B cell (primary cell): ENCODE measurements at regions not wholly inside any gene's neighbourhood (a gene's known extent, or its start where the extent isn't known, plus 50 kb on each side); places are given as distances from the start of the nearest gene placed in this dataset.

Experiments
- ATAC-seq: fragments of 200-7000 bp; cut with Tn5 transposase; one replicate; pipeline ENCODE4 v1.10.0; 2021; ENCODE audit warnings: low read depth, mild to moderate bottlenecking, moderate number of reproducible peaks, moderate library complexity
- CTCF ChIA-PET: fragments of 350-600 bp; sonication (Branson Sonifier 250); formaldehyde crosslinking; loops from one replicate; lab custom pipeline; 2021; ENCODE audit warnings: antibody characterized with exemption, inconsistent platforms; lab: Charles Lee
- POLR2A ChIA-PET: fragments of 350-600 bp; sonication (Branson Sonifier 250); formaldehyde crosslinking; loops from one replicate; lab custom pipeline; 2021; ENCODE audit warnings: antibody characterized with exemption; lab: Charles Lee
- DNase-seq: peaks from one replicate; pipeline ENCODE4 v3.0.0; 2013
- H2AFZ ChIP-seq: 2 replicates; pipeline ENCODE4 v1.6.1; 2012; ENCODE audit warnings: mild to moderate bottlenecking, low read depth, low read length; ENCODE audit not compliant: insufficient read depth, poor library complexity, severe bottlenecking
- H3K27ac ChIP-seq, 2 donors: 1 replicate in 1 of 2; 2 replicates in 1 of 2; pipeline ENCODE4 v1.5.1; 2012 to 2013; ENCODE audit warnings: low read length in 2 of 2, mild to moderate bottlenecking in 2 of 2, moderate library complexity in 1 of 2
- H3K27me3 ChIP-seq, 4 experiments: fragments of 200-600 bp in 1 of 4; sonication (generic) in 1 of 4; replicated peaks in 1 of 4; 1 replicate in 2 of 4; 2 replicates in 2 of 4; pipeline versions ENCODE4 v1.6.1 to v1.7.0; 2013 to 2016; ENCODE audit warnings: low read length in 3 of 4, mild to moderate bottlenecking in 2 of 4, mixed read lengths in 1 of 4, moderate library complexity in 1 of 4; ENCODE audit not compliant: insufficient read depth in 4 of 4, control insufficient read depth in 3 of 4; ENCODE audit errors: control extremely low read depth in 1 of 4
- H3K36me3 ChIP-seq, 2 experiments: replicated peaks in 1 of 2; 1 replicate in 1 of 2; 2 replicates in 1 of 2; pipeline versions ENCODE4 v1.6.1 to v1.7.1; 2013; ENCODE audit warnings: low read length in 1 of 2; ENCODE audit not compliant: insufficient read depth in 2 of 2, control insufficient read depth in 1 of 2; ENCODE audit errors: control extremely low read depth in 1 of 2, extremely low read depth in 1 of 2
- H3K4me1 ChIP-seq, 2 donors: fragments of 200-600 bp in 1 of 2; sonication (generic) in 1 of 2; 1 replicate in 1 of 2; 2 replicates in 1 of 2; pipeline versions ENCODE4 v1.5.1 to v1.6.1; 2013 to 2017; ENCODE audit warnings: low read length in 2 of 2; ENCODE audit not compliant: control insufficient read depth in 2 of 2, insufficient read depth in 2 of 2
- H3K4me2 ChIP-seq: replicated peaks from 2 replicates; pipeline ENCODE3; 2012; ENCODE audit warnings: mild to moderate bottlenecking, low read depth, low read length; ENCODE audit not compliant: poor library complexity, severe bottlenecking
- H3K4me3 ChIP-seq, 5 experiments: fragments of 200-600 bp in 1 of 5; sonication (generic) in 1 of 5; 1 replicate in 3 of 5; 2 replicates in 2 of 5; pipeline versions ENCODE4 v1.5.1 to v1.7.0; 2011 to 2016; ENCODE audit warnings: low read length in 4 of 5, mild to moderate bottlenecking in 4 of 5, low read depth in 2 of 5, control low read depth in 1 of 5, moderate library complexity in 1 of 5; ENCODE audit not compliant: insufficient read depth in 1 of 5; ENCODE audit errors: control extremely low read depth in 1 of 5, extremely low read depth in 1 of 5
- H3K79me2 ChIP-seq: fragments of 200-600 bp; sonication (generic); one replicate; pipeline ENCODE4 v1.6.0; 2016; ENCODE audit warnings: low read length; ENCODE audit not compliant: control insufficient read depth, insufficient read depth
- H3K9ac ChIP-seq: fragments of 200-600 bp; sonication (generic); 2 replicates; pipeline ENCODE4 v1.6.1; 2017; ENCODE audit warnings: mild to moderate bottlenecking, low read length, moderate library complexity
- H3K9me3 ChIP-seq, 3 donors: one replicate each; pipeline versions ENCODE4 v1.6.1 to v1.7.1; 2013; ENCODE audit warnings: low read length in 2 of 3; ENCODE audit not compliant: control insufficient read depth in 2 of 3, insufficient read depth in 1 of 3; ENCODE audit errors: control extremely low read depth in 1 of 3
- H4K20me1 ChIP-seq: 2 replicates; pipeline ENCODE4 v1.6.0; 2012; ENCODE audit warnings: mild to moderate bottlenecking, low read length; ENCODE audit not compliant: insufficient read depth, control insufficient read depth, poor library complexity, severe bottlenecking
- H3K27ac Mint-ChIP-seq: one replicate; pipeline ENCODE4 v1.8.0; 2021; ENCODE audit warnings: mixed read lengths
- H3K27me3 Mint-ChIP-seq: one replicate; pipeline ENCODE4 v1.8.0; 2021; ENCODE audit warnings: mixed read lengths
- H3K4me1 Mint-ChIP-seq: one replicate; pipeline ENCODE4 v1.8.0; 2021; ENCODE audit warnings: mixed read lengths
- H3K4me3 Mint-ChIP-seq: one replicate; pipeline ENCODE4 v1.8.0; 2021; ENCODE audit warnings: mixed read lengths
- H3K9me3 Mint-ChIP-seq: one replicate; pipeline ENCODE4 v1.8.0; 2022; ENCODE audit warnings: mixed read lengths; ENCODE audit not compliant: insufficient read depth
- CTCF ChIP-seq: fragments of 200-600 bp; IDR thresholded peaks from one replicate; pipeline ENCODE4 v1.8.0; 2022; ENCODE audit warnings: antibody characterized with exemption, mild to moderate bottlenecking
- EZH2 ChIP-seq: IDR thresholded peaks from 2 replicates; pipeline ENCODE4 v1.6.1; 2012; ENCODE audit warnings: borderline replicate concordance, low read depth, mild to moderate bottlenecking, moderate library complexity, low read length; ENCODE audit not compliant: insufficient read depth, poor library complexity, severe bottlenecking
- WGBS: methylation state at CpG from one replicate; pipeline ENCODE4 v1.1.5; 2013; ENCODE audit warnings: missing lambda C conversion rate; ENCODE audit not compliant: insufficient coverage; 5-methylcytosine and 5-hydroxymethylcytosine counted together
- intact Hi-C: fragments of 100-400 bp; cut with micrococcal nuclease; formaldehyde crosslinking; loops from one replicate; pipeline ENCODE4 v1.10.0; 2022

- no peak for TF ChIP-seq EZH2
- no peak for TF ChIP-seq CTCF
- H3K27ac ChIP-seq, result no peak overlapping the region
- H3K9ac ChIP-seq, result no peak overlapping the region
- no peak overlapping the region for H3K4me3 ChIP-seq
- no peak overlapping the region for H3K27ac Mint-ChIP-seq
- intact Hi-C loops, result no loop called here
- no peaks in the 10 kb centered on the region for H3K36me3 ChIP-seq
- no peaks in the 10 kb centered on the region for H3K9me3 Mint-ChIP-seq
- no peaks in the 10 kb centered on the region for H3K79me2 ChIP-seq
- no CpG with 5 or more reads among the region's 2 CpGs for WGBS
- H3K4me3 Mint-ChIP-seq, result no peak overlapping the region
- ATAC-seq, result no peak
- no peak for DNase-seq
- no peak overlapping the region for H3K4me2 ChIP-seq
- ChIA-PET CTCF (interaction anchor here (0.6 kb wide), 1 partner anchor 9 kb away, joined by 3 read pairs; no protein-coding TSS in a partner anchor), POLR2A (no interaction called here)
- H3K9me3 ChIP-seq, result peaks cover 0 to 2% (median 0%) of the 10 kb centered on the region in 3 donors
- no peaks in the 10 kb centered on the region for H4K20me1 ChIP-seq
- H2AFZ ChIP-seq, result no peak overlapping the region
- H3K4me1 ChIP-seq, result no peaks in the 10 kb centered on the region
- no peaks in the 10 kb centered on the region for H3K27me3 Mint-ChIP-seq
- H3K27me3 ChIP-seq, result no peaks in the 10 kb centered on the region
- no peaks in the 10 kb centered on the region for H3K4me1 Mint-ChIP-seq
Observed at GRCh38 chr4:147370881-147371280, 110.0 kb upstream of the EDNRA start.

GRCh38 chr4:147371661-147372060 is 109.2 kb upstream of the EDNRA start:
- ATAC-seq (no peak), DNase-seq (no peak)
- Histone ChIP-seq H3K4me1 (no peaks in the 10 kb centered on the region), H3K4me3 (no peak overlapping the region), H3K27ac (no peak overlapping the region), H3K27me3 (no peaks in the 10 kb centered on the region), H3K36me3 (no peaks in the 10 kb centered on the region), H3K4me2 (no peak overlapping the region), H4K20me1 (no peaks in the 10 kb centered on the region), H3K79me2 (no peaks in the 10 kb centered on the region), H3K9ac (no peak overlapping the region), H3K9me3 (peaks cover 0 to 2% (median 0%) of the 10 kb centered on the region in 3 donors), H2AFZ (no peak overlapping the region)
- ChIA-PET POLR2A (no interaction called here), CTCF (no interaction called here)
- H3K27me3 Mint-ChIP-seq, result no peaks in the 10 kb centered on the region
- no peak for TF ChIP-seq EZH2
- no peak for TF ChIP-seq CTCF
- H3K27ac Mint-ChIP-seq, result no peak overlapping the region
- no peak overlapping the region for H3K4me3 Mint-ChIP-seq
- intact Hi-C loops, result no loop called here
- no peaks in the 10 kb centered on the region for H3K9me3 Mint-ChIP-seq
- H3K4me1 Mint-ChIP-seq, result no peaks in the 10 kb centered on the region
